ENCODE measurements at regions not wholly inside any gene's neighbourhood (a gene's known extent, or its start where the extent isn't known, plus 50 kb on each side); places are given as distances from the start of the nearest gene placed in this dataset.

DNA sequence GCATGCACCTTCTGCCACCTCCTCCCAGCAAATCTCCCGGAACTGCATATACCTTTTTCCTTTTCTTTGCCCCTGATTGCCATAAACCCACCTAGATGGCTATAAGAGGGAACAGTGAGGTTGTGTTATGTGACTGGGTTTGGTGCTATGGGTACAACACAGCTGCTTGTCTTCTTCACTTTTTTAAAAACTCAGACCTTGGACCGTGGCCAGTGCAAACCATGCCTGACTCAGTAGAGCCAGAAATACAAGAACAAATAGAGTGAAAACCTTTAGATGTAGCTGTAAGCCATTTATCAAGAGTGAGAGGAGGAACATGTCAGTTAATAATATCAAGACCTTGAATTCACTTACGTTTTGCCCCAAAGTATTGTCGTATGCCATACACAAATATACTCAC lies 267.4 kb upstream of the CHAC2 start:
- TF ChIP-seq, protein P1, sequence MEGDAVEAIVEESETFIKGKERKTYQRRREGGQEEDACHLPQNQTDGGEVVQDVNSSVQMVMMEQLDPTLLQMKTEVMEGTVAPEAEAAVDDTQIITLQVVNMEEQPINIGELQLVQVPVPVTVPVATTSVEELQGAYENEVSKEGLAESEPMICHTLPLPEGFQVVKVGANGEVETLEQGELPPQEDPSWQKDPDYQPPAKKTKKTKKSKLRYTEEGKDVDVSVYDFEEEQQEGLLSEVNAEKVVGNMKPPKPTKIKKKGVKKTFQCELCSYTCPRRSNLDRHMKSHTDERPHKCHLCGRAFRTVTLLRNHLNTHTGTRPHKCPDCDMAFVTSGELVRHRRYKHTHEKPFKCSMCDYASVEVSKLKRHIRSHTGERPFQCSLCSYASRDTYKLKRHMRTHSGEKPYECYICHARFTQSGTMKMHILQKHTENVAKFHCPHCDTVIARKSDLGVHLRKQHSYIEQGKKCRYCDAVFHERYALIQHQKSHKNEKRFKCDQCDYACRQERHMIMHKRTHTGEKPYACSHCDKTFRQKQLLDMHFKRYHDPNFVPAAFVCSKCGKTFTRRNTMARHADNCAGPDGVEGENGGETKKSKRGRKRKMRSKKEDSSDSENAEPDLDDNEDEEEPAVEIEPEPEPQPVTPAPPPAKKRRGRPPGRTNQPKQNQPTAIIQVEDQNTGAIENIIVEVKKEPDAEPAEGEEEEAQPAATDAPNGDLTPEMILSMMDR (IDR thresholded peaks at IDR 0.05), result no peak
- TF ChIP-seq POLR2A (IDR thresholded peaks at IDR 0.05), result no peak
